Peyer's patch (tissue), 4 donors: ENCODE measurements at regions not wholly inside any gene's neighbourhood (a gene's known extent, or its start where the extent isn't known, plus 50 kb on each side); places are given as distances from the start of the nearest gene placed in this dataset.

Experiments used
- DNase-seq, 3 donors: peaks; one replicate each; pipeline ENCODE4 v3.0.0-alpha.2; 2017 to 2019
- H3K27ac ChIP-seq, 4 donors: fragments of 200-600 bp; sonication (generic); one replicate each; pipeline ENCODE4 v1.5.1; 2016 to 2019
- H3K27me3 ChIP-seq, 2 donors: fragments of 200-600 bp; sonication (generic); one replicate each; pipeline ENCODE4 v1.5.1; 2019
- H3K36me3 ChIP-seq, 3 donors: fragments of 200-600 bp; sonication (generic); one replicate each; pipeline ENCODE4 v1.5.1; 2016 to 2019
- H3K4me1 ChIP-seq, 4 donors: fragments of 200-600 bp; sonication (generic); one replicate each; pipeline ENCODE4 v1.5.1; 2016 to 2019
- H3K4me3 ChIP-seq, 4 donors: fragments of 200-600 bp; sonication (generic); 1 replicate in 3 of 4; 2 replicates in 1 of 4; pipeline ENCODE4 v1.5.1; 2016 to 2019; ENCODE audit warnings: mild to moderate bottlenecking in 1 of 4
- H3K9me3 ChIP-seq, 4 donors: fragments of 200-600 bp; sonication (generic); one replicate each; pipeline ENCODE4 v1.5.1; 2016 to 2019; ENCODE audit warnings: mild to moderate bottlenecking in 1 of 4
- CTCF ChIP-seq, 6 experiments: fragments of 450-650 bp in 4 of 6; fragments of 200-600 bp in 2 of 6; sonication (generic) in 1 of 6; IDR thresholded peaks; one replicate each; pipeline ENCODE4 v1.5.1; 2017 to 2019; ENCODE audit warnings: antibody characterized with exemption in 6 of 6, mild to moderate bottlenecking in 3 of 6, moderate library complexity in 1 of 6
- POLR2A ChIP-seq, 2 donors: fragments of 450-650 bp; IDR thresholded peaks; one replicate each; pipeline ENCODE4 v1.5.1; 2017; ENCODE audit warnings: antibody characterized with exemption in 2 of 2, mild to moderate bottlenecking in 2 of 2, moderate library complexity in 2 of 2
- small RNA-seq, 2 donors: library from RNA; depleted of rRNA; stranded (forward); fragments of <200 nt; gene quantifications; one replicate each; pipeline ENCODE3, GENCODE V24; 2016

- H3K9me3 ChIP-seq, result no peaks in the 10 kb centered on the region
- no peak for DNase-seq
- H3K27me3 ChIP-seq, result no peaks in the 10 kb centered on the region
- no peak overlapping the region for H3K27ac ChIP-seq
- no peak overlapping the region for H3K4me3 ChIP-seq
- H3K4me1 ChIP-seq, result no peaks in the 10 kb centered on the region
- TF ChIP-seq CTCF (IDR thresholded peaks at IDR 0.05), result no peak
- TF ChIP-seq POLR2A (IDR thresholded peaks at IDR 0.05), result no peak
- no peaks in the 10 kb centered on the region for H3K36me3 ChIP-seq
Measured at GRCh38 chr4:14934704-14935390, 67.4 kb upstream of the CPEB2 start.

- H3K9me3 ChIP-seq, result no peaks in the 10 kb centered on the region
- TF ChIP-seq POLR2A (IDR thresholded peaks at IDR 0.05) (no peak), CTCF (IDR thresholded peaks at IDR 0.05) (no peak)
- no peak overlapping the region for H3K4me3 ChIP-seq
- H3K27ac ChIP-seq, result no peak overlapping the region
- H3K27me3 ChIP-seq, result no peaks in the 10 kb centered on the region
- DNase-seq, result no peak
- no peaks in the 10 kb centered on the region for H3K36me3 ChIP-seq
- no peaks in the 10 kb centered on the region for H3K4me1 ChIP-seq
Measured at GRCh38 chr4:14943749-14944148, 58.5 kb upstream of the CPEB2 start.

GRCh38 chr4:14952352-14952751, 49.9 kb upstream of the CPEB2 start:
- TF ChIP-seq POLR2A (IDR thresholded peaks at IDR 0.05), result no peak
- no peak for TF ChIP-seq CTCF (IDR thresholded peaks at IDR 0.05)
- Histone ChIP-seq H3K27me3 (no peaks in the 10 kb centered on the region), H3K4me1 (no peaks in the 10 kb centered on the region), H3K27ac (no peak overlapping the region), H3K36me3 (no peaks in the 10 kb centered on the region), H3K4me3 (no peak overlapping the region), H3K9me3 (no peaks in the 10 kb centered on the region)
- no peak for DNase-seq

Small RNAs in the stretch of these regions (small RNA-seq; reads per million reads assigned to genes)
- 0 reads per million in 2 donors for gene RF00092
